ENCODE measurements at regions not wholly inside any gene's neighbourhood (a gene's known extent, or its start where the extent isn't known, plus 50 kb on each side); places are given as distances from the start of the nearest gene placed in this dataset.

GRCh38 chr3:18137958-18138357 is 287.2 kb downstream of the SATB1 start:
- peaks cover 24% of the 10 kb centered on the region for H3K4me1 ChIP-seq (ENCODE audit: control insufficient read depth, insufficient read depth, low read length)
- no peak overlapping the region for H3K4me2 ChIP-seq (ENCODE audit: low read length)
- H3K27me3 ChIP-seq (ENCODE audit: control insufficient read depth, insufficient read depth, low read length): no peaks in the 10 kb centered on the region
- no peaks in the 10 kb centered on the region for H3K36me3 ChIP-seq (ENCODE audit: insufficient read depth, low read length)
- H3K4me3 ChIP-seq (ENCODE audit: low read length): no peak overlapping the region
- H3K9ac ChIP-seq (ENCODE audit: low read depth, low read length): no peak overlapping the region
- no peaks in the 10 kb centered on the region for H3K9me3 ChIP-seq (replicated peaks; ENCODE audit: low read length)

- Histone ChIP-seq H3K9me3 (replicated peaks; ENCODE audit: low read length) (no peaks in the 10 kb centered on the region), H3K27me3 (ENCODE audit: control insufficient read depth, insufficient read depth, low read length) (no peaks in the 10 kb centered on the region), H3K9ac (ENCODE audit: low read depth, low read length) (peak overlapping the region; percentile 33), H3K4me3 (ENCODE audit: low read length) (no peak overlapping the region), H3K4me1 (ENCODE audit: control insufficient read depth, insufficient read depth, low read length) (peaks cover 24% of the 10 kb centered on the region), H3K36me3 (ENCODE audit: insufficient read depth, low read length) (no peaks in the 10 kb centered on the region), H3K4me2 (ENCODE audit: low read length) (peak overlapping the region; percentile 24)
Observed at GRCh38 chr3:18135060-18135814, 289.9 kb downstream of the SATB1 start.

GRCh38 chr3:18134386-18135059 is 290.6 kb downstream of the SATB1 start:
- Histone ChIP-seq H3K36me3 (ENCODE audit: insufficient read depth, low read length) (no peaks in the 10 kb centered on the region), H3K4me1 (ENCODE audit: control insufficient read depth, insufficient read depth, low read length) (peaks cover 24% of the 10 kb centered on the region), H3K4me2 (ENCODE audit: low read length) (peak overlapping the region; percentile 24), H3K9me3 (replicated peaks; ENCODE audit: low read length) (no peaks in the 10 kb centered on the region), H3K27me3 (ENCODE audit: control insufficient read depth, insufficient read depth, low read length) (no peaks in the 10 kb centered on the region), H3K4me3 (ENCODE audit: low read length) (no peak overlapping the region), H3K9ac (ENCODE audit: low read depth, low read length) (peak overlapping the region; percentile 33)

DNA sequence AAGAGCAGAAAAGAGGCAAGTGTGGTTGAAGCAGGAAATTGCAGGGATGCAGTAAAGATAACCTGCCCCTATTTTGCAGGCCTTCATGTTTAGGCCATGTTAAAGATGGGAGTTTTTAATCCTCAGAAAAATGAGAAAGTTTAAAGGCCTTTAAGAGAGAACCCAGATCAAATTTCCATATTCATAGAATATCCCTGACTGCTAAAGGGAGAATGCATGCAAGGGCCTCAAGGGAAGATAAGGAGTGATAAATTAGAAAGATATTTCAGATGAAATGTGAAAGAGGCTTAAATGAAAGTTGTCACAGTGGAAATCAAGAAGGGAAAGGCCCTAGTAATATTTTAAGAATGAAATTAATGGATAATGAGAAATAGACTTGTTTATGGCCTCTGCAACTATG is 292.1 kb downstream of the SATB1 start:
- no peaks in the 10 kb centered on the region for H3K27me3 ChIP-seq (ENCODE audit: control insufficient read depth, insufficient read depth, low read length)
- no peaks in the 10 kb centered on the region for H3K9me3 ChIP-seq (replicated peaks; ENCODE audit: low read length)
- H3K4me3 ChIP-seq (ENCODE audit: low read length): no peak overlapping the region
- no peak overlapping the region for H3K4me2 ChIP-seq (ENCODE audit: low read length)
- H3K36me3 ChIP-seq (ENCODE audit: insufficient read depth, low read length): no peaks in the 10 kb centered on the region
- H3K9ac ChIP-seq (ENCODE audit: low read depth, low read length): no peak overlapping the region
- peaks cover 24% of the 10 kb centered on the region for H3K4me1 ChIP-seq (ENCODE audit: control insufficient read depth, insufficient read depth, low read length)

GRCh38 chr3:18127859-18128681 is 297.1 kb downstream of the SATB1 start:
- H3K4me2 ChIP-seq (ENCODE audit: low read length): no peak overlapping the region
- no peak overlapping the region for H3K4me3 ChIP-seq (ENCODE audit: low read length)
- no peaks in the 10 kb centered on the region for H3K27me3 ChIP-seq (ENCODE audit: control insufficient read depth, insufficient read depth, low read length)
- no peak overlapping the region for H3K9ac ChIP-seq (ENCODE audit: low read depth, low read length)
- H3K4me1 ChIP-seq (ENCODE audit: control insufficient read depth, insufficient read depth, low read length): peaks cover 7% of the 10 kb centered on the region
- no peaks in the 10 kb centered on the region for H3K36me3 ChIP-seq (ENCODE audit: insufficient read depth, low read length)
- no peaks in the 10 kb centered on the region for H3K9me3 ChIP-seq (replicated peaks; ENCODE audit: low read length)

GRCh38 chr3:18127174-18127858 is 297.8 kb downstream of the SATB1 start:
- H3K4me3 ChIP-seq (ENCODE audit: low read length): no peak overlapping the region
- no peak overlapping the region for H3K4me2 ChIP-seq (ENCODE audit: low read length)
- H3K27me3 ChIP-seq (ENCODE audit: control insufficient read depth, insufficient read depth, low read length): no peaks in the 10 kb centered on the region
- no peaks in the 10 kb centered on the region for H3K9me3 ChIP-seq (replicated peaks; ENCODE audit: low read length)
- no peak overlapping the region for H3K9ac ChIP-seq (ENCODE audit: low read depth, low read length)
- H3K36me3 ChIP-seq (ENCODE audit: insufficient read depth, low read length): no peaks in the 10 kb centered on the region
- H3K4me1 ChIP-seq (ENCODE audit: control insufficient read depth, insufficient read depth, low read length): peaks cover 7% of the 10 kb centered on the region

GRCh38 chr3:18126772-18127171 is 298.4 kb downstream of the SATB1 start:
- Histone ChIP-seq H3K27me3 (ENCODE audit: control insufficient read depth, insufficient read depth, low read length) (no peaks in the 10 kb centered on the region), H3K9ac (ENCODE audit: low read depth, low read length) (no peak overlapping the region)

GRCh38 chr3:18124501-18124900 is 300.6 kb downstream of the SATB1 start:
- no peak overlapping the region for H3K4me2 ChIP-seq (ENCODE audit: low read length)
- no peak overlapping the region for H3K9ac ChIP-seq (ENCODE audit: low read depth, low read length)
- no peaks in the 10 kb centered on the region for H3K9me3 ChIP-seq (replicated peaks; ENCODE audit: low read length)
- H3K36me3 ChIP-seq (ENCODE audit: insufficient read depth, low read length): no peaks in the 10 kb centered on the region
- H3K27me3 ChIP-seq (ENCODE audit: control insufficient read depth, insufficient read depth, low read length): no peaks in the 10 kb centered on the region
- peaks cover 21% of the 10 kb centered on the region for H3K4me1 ChIP-seq (ENCODE audit: control insufficient read depth, insufficient read depth, low read length)
- H3K4me3 ChIP-seq (ENCODE audit: low read length): no peak overlapping the region

More at GRCh38 chr3:18126772-18127171, 298.4 kb downstream of the SATB1 start:
- H3K4me2 ChIP-seq (ENCODE audit: low read length): no peak overlapping the region
- peaks cover 7% of the 10 kb centered on the region for H3K4me1 ChIP-seq (ENCODE audit: control insufficient read depth, insufficient read depth, low read length)
- no peaks in the 10 kb centered on the region for H3K36me3 ChIP-seq (ENCODE audit: insufficient read depth, low read length)
- no peak overlapping the region for H3K4me3 ChIP-seq (ENCODE audit: low read length)
- no peaks in the 10 kb centered on the region for H3K9me3 ChIP-seq (replicated peaks; ENCODE audit: low read length)

GRCh38 chr3:18122264-18122663 is 302.9 kb downstream of the SATB1 start:
- H3K9me3 ChIP-seq (replicated peaks; ENCODE audit: low read length): no peaks in the 10 kb centered on the region
- no peaks in the 10 kb centered on the region for H3K36me3 ChIP-seq (ENCODE audit: insufficient read depth, low read length)
- no peaks in the 10 kb centered on the region for H3K27me3 ChIP-seq (ENCODE audit: control insufficient read depth, insufficient read depth, low read length)
- H3K9ac ChIP-seq (ENCODE audit: low read depth, low read length): no peak overlapping the region
- peaks cover 29% of the 10 kb centered on the region for H3K4me1 ChIP-seq (ENCODE audit: control insufficient read depth, insufficient read depth, low read length)
- H3K4me2 ChIP-seq (ENCODE audit: low read length): no peak overlapping the region
- H3K4me3 ChIP-seq (ENCODE audit: low read length): no peak overlapping the region

- H3K4me3 ChIP-seq (ENCODE audit: low read length): no peak overlapping the region
- no peaks in the 10 kb centered on the region for H3K36me3 ChIP-seq (ENCODE audit: insufficient read depth, low read length)
- no peak overlapping the region for H3K4me2 ChIP-seq (ENCODE audit: low read length)
- H3K9ac ChIP-seq (ENCODE audit: low read depth, low read length): no peak overlapping the region
- H3K4me1 ChIP-seq (ENCODE audit: control insufficient read depth, insufficient read depth, low read length): peaks cover 35% of the 10 kb centered on the region
- H3K9me3 ChIP-seq (replicated peaks; ENCODE audit: low read length): no peaks in the 10 kb centered on the region
- no peaks in the 10 kb centered on the region for H3K27me3 ChIP-seq (ENCODE audit: control insufficient read depth, insufficient read depth, low read length)
Observed at GRCh38 chr3:18121020-18121419, 304.1 kb downstream of the SATB1 start.

DNA sequence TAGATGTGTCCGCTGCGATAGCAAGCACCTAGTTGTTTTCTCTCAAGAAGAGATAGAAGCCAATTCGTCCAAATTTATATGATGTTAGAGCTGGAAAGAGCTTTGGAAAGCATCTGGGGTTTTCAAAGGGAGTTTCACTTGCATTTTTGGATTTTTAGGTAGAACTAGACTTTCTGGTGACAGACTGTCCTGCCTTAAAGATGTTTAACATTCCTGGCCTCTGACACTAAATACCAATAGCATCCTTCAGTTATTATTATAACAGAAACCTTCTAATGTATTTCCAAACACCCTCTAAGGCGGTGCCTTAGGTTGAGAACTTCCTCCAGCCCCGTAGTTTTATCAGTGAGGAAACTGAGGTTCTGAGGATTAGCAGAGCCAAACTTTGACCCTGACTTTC is 305.3 kb downstream of the SATB1 start:
- H3K4me3 ChIP-seq (ENCODE audit: low read length): no peak overlapping the region
- H3K9ac ChIP-seq (ENCODE audit: low read depth, low read length): peak overlapping the region; percentile 12
- H3K4me1 ChIP-seq (ENCODE audit: control insufficient read depth, insufficient read depth, low read length): peaks cover 35% of the 10 kb centered on the region
- H3K4me2 ChIP-seq (ENCODE audit: low read length): peak overlapping the region; percentile 14
- H3K27me3 ChIP-seq (ENCODE audit: control insufficient read depth, insufficient read depth, low read length): no peaks in the 10 kb centered on the region
- H3K36me3 ChIP-seq (ENCODE audit: insufficient read depth, low read length): no peaks in the 10 kb centered on the region
- H3K9me3 ChIP-seq (replicated peaks; ENCODE audit: low read length): no peaks in the 10 kb centered on the region
